T-helper 2 cell treated with Interferon-gamma antibody and Interleukin-4, amounts not matched to agents 5 μg/mL and 100 μg/mL, for 36 hours (primary cell): ENCODE measurements at regions not wholly inside any gene's neighbourhood (a gene's known extent, or its start where the extent isn't known, plus 50 kb on each side); places are given as distances from the start of the nearest gene placed in this dataset.
A peak's percentile ranks its signal among the peaks of the same experiment; 100 is the strongest.
"Not testable (repeated sequence)": the region's sequence is repeated elsewhere in the genome, so short reads cannot be mapped to it uniquely, and the experiment has no call there.

Source experiments
- DNase-seq: peaks from one replicate; pipeline ENCODE4 v3.0.0; 2021; ENCODE audit warnings: low spot score
- H3K27ac Mint-ChIP-seq: one replicate; pipeline ENCODE4 v1.8.0; 2021; ENCODE audit warnings: mild to moderate bottlenecking, mixed read lengths
- H3K27me3 Mint-ChIP-seq: one replicate; pipeline ENCODE4 v1.8.0; 2021; ENCODE audit warnings: low read depth, mixed read lengths
- H3K36me3 Mint-ChIP-seq: one replicate; pipeline ENCODE4 v1.8.0; 2021; ENCODE audit warnings: low read depth, mixed read lengths
- H3K4me1 Mint-ChIP-seq: one replicate; pipeline ENCODE4 v1.8.0; 2021; ENCODE audit warnings: low read depth, mixed read lengths
- H3K4me3 Mint-ChIP-seq: one replicate; pipeline ENCODE4 v1.8.0; 2022; ENCODE audit warnings: mild to moderate bottlenecking, moderate library complexity, mixed read lengths
- H3K9me3 Mint-ChIP-seq: one replicate; pipeline ENCODE4 v1.8.0; 2021; ENCODE audit warnings: mixed read lengths

GRCh38 chr18:59067873-59068272, 71.8 kb upstream of the SEC11C start:
- DNase-seq, result no peak
- Mint-ChIP-seq H3K9me3 (no peaks in the 10 kb centered on the region), H3K36me3 (no peaks in the 10 kb centered on the region), H3K27ac (no peak overlapping the region), H3K4me1 (no peaks in the 10 kb centered on the region), H3K27me3 (peaks cover 2% of the 10 kb centered on the region), H3K4me3 (no peak overlapping the region)

- DNase-seq, result no peak
- Mint-ChIP-seq H3K36me3 (no peaks in the 10 kb centered on the region), H3K27me3 (peaks cover 2% of the 10 kb centered on the region), H3K4me3 (no peak overlapping the region), H3K4me1 (no peaks in the 10 kb centered on the region), H3K27ac (no peak overlapping the region), H3K9me3 (no peaks in the 10 kb centered on the region)
Measured at GRCh38 chr18:59068276-59069071, 71.2 kb upstream of the SEC11C start.

GRCh38 chr18:59070181-59070912, 69.3 kb upstream of the SEC11C start:
- H3K27ac Mint-ChIP-seq, result no peak overlapping the region
- peaks cover 2% of the 10 kb centered on the region for H3K27me3 Mint-ChIP-seq
- no peaks in the 10 kb centered on the region for H3K4me1 Mint-ChIP-seq
- peak; percentile 62 for DNase-seq
- no peak overlapping the region for H3K4me3 Mint-ChIP-seq
- H3K36me3 Mint-ChIP-seq, result no peaks in the 10 kb centered on the region
- H3K9me3 Mint-ChIP-seq, result no peaks in the 10 kb centered on the region

GRCh38 chr18:59072727-59073421, 66.8 kb upstream of the SEC11C start:
- H3K27ac Mint-ChIP-seq, result no peak overlapping the region
- no peak overlapping the region for H3K4me3 Mint-ChIP-seq
- no peak for DNase-seq
- H3K9me3 Mint-ChIP-seq, result no peaks in the 10 kb centered on the region
- no peaks in the 10 kb centered on the region for H3K36me3 Mint-ChIP-seq
- no peaks in the 10 kb centered on the region for H3K4me1 Mint-ChIP-seq
- peaks cover 6% of the 10 kb centered on the region for H3K27me3 Mint-ChIP-seq

GRCh38 chr18:59075923-59076322, 63.8 kb upstream of the SEC11C start:
- Mint-ChIP-seq H3K4me1 (no peaks in the 10 kb centered on the region), H3K9me3 (no peaks in the 10 kb centered on the region), H3K4me3 (no peak overlapping the region), H3K27ac (no peak overlapping the region), H3K27me3 (peaks cover 9% of the 10 kb centered on the region), H3K36me3 (no peaks in the 10 kb centered on the region)
- DNase-seq, result no peak

GRCh38 chr18:59079264-59079663, 60.4 kb upstream of the SEC11C start:
- H3K9me3 Mint-ChIP-seq, result no peaks in the 10 kb centered on the region
- H3K27ac Mint-ChIP-seq, result no peak overlapping the region
- H3K4me1 Mint-ChIP-seq, result peaks cover 2% of the 10 kb centered on the region
- no peaks in the 10 kb centered on the region for H3K36me3 Mint-ChIP-seq
- DNase-seq, result no peak
- H3K27me3 Mint-ChIP-seq, result peaks cover 15% of the 10 kb centered on the region
- no peak overlapping the region for H3K4me3 Mint-ChIP-seq

GRCh38 chr18:59079687-59080501, 59.8 kb upstream of the SEC11C start:
- DNase-seq, H3K4me1 Mint-ChIP-seq, H3K9me3 Mint-ChIP-seq, H3K27ac Mint-ChIP-seq, H3K36me3 Mint-ChIP-seq, H3K4me3 Mint-ChIP-seq: not testable (repeated sequence)
- peaks cover 13% of the 10 kb centered on the region for H3K27me3 Mint-ChIP-seq

GRCh38 chr18:59083136-59083818, 56.4 kb upstream of the SEC11C start:
- H3K4me3 Mint-ChIP-seq, result no peak overlapping the region
- peaks cover 3% of the 10 kb centered on the region for H3K4me1 Mint-ChIP-seq
- H3K36me3 Mint-ChIP-seq, result no peaks in the 10 kb centered on the region
- no peak overlapping the region for H3K27ac Mint-ChIP-seq
- H3K27me3 Mint-ChIP-seq, result peaks cover 17% of the 10 kb centered on the region
- no peak for DNase-seq
- H3K9me3 Mint-ChIP-seq, result no peaks in the 10 kb centered on the region

- H3K9me3 Mint-ChIP-seq, result no peaks in the 10 kb centered on the region
- H3K36me3 Mint-ChIP-seq, result no peaks in the 10 kb centered on the region
- H3K4me1 Mint-ChIP-seq, result peaks cover 3% of the 10 kb centered on the region
- H3K4me3 Mint-ChIP-seq, result no peak overlapping the region
- no peak for DNase-seq
- H3K27me3 Mint-ChIP-seq, result peaks cover 17% of the 10 kb centered on the region
- no peak overlapping the region for H3K27ac Mint-ChIP-seq
Measured at GRCh38 chr18:59085126-59085794, 54.4 kb upstream of the SEC11C start.

GRCh38 chr18:59085797-59086196, 53.9 kb upstream of the SEC11C start:
- no peaks in the 10 kb centered on the region for H3K36me3 Mint-ChIP-seq
- no peak overlapping the region for H3K4me3 Mint-ChIP-seq
- H3K9me3 Mint-ChIP-seq, result no peaks in the 10 kb centered on the region
- peaks cover 18% of the 10 kb centered on the region for H3K27me3 Mint-ChIP-seq
- peaks cover 3% of the 10 kb centered on the region for H3K4me1 Mint-ChIP-seq
- no peak for DNase-seq
- no peak overlapping the region for H3K27ac Mint-ChIP-seq

GRCh38 chr18:59086522-59086921, 53.2 kb upstream of the SEC11C start:
- Mint-ChIP-seq H3K4me1 (peaks cover 3% of the 10 kb centered on the region), H3K36me3 (no peaks in the 10 kb centered on the region), H3K27ac (no peak overlapping the region), H3K27me3 (peaks cover 18% of the 10 kb centered on the region), H3K4me3 (no peak overlapping the region), H3K9me3 (no peaks in the 10 kb centered on the region)
- no peak for DNase-seq

GRCh38 chr18:59087391-59087790, 52.3 kb upstream of the SEC11C start:
- H3K27ac Mint-ChIP-seq, result no peak overlapping the region
- H3K4me3 Mint-ChIP-seq, result no peak overlapping the region
- DNase-seq, result no peak
- peaks cover 3% of the 10 kb centered on the region for H3K4me1 Mint-ChIP-seq
- no peaks in the 10 kb centered on the region for H3K9me3 Mint-ChIP-seq
- H3K36me3 Mint-ChIP-seq, result no peaks in the 10 kb centered on the region
- peaks cover 20% of the 10 kb centered on the region for H3K27me3 Mint-ChIP-seq
